ENCODE measurements at regions not wholly inside any gene's neighbourhood (a gene's known extent, or its start where the extent isn't known, plus 50 kb on each side); places are given as distances from the start of the nearest gene placed in this dataset.
"Not testable (repeated sequence)": the region's sequence is repeated elsewhere in the genome, so short reads cannot be mapped to it uniquely, and the experiment has no call there.

- DNase-seq (ENCODE audit: low read depth) = peak; percentile 27
Measured at GRCh38 chr4:75254745-75255144, 259.5 kb downstream of the RCHY1 start.

GRCh38 chr4:75253094-75253493 lies 261.1 kb downstream of the RCHY1 start:
- H3K4me3 ChIP-seq (ENCODE audit: control insufficient read depth, low read depth, low read length); DNase-seq (ENCODE audit: low read depth): not testable (repeated sequence)

More at GRCh38 chr4:75254745-75255144, 259.5 kb downstream of the RCHY1 start:
- TF ChIP-seq CTCF (conservative IDR thresholded peaks at IDR 0.05; ENCODE audit: control insufficient read depth, insufficient read depth, low read depth, low read length) = no peak
- H3K4me3 ChIP-seq (ENCODE audit: control insufficient read depth, low read depth, low read length) = no peak overlapping the region

GRCh38 chr4:75251547-75251946 lies 262.7 kb downstream of the RCHY1 start:
- TF ChIP-seq CTCF (conservative IDR thresholded peaks at IDR 0.05; ENCODE audit: control insufficient read depth, insufficient read depth, low read depth, low read length) = no peak
- DNase-seq (ENCODE audit: low read depth) = no peak
- H3K4me3 ChIP-seq (ENCODE audit: control insufficient read depth, low read depth, low read length) = no peak overlapping the region

GRCh38 chr4:75249739-75250138 lies 264.5 kb downstream of the RCHY1 start:
- no peak overlapping the region for H3K4me3 ChIP-seq (ENCODE audit: control insufficient read depth, low read depth, low read length)
- DNase-seq (ENCODE audit: low read depth) = no peak
- TF ChIP-seq CTCF (conservative IDR thresholded peaks at IDR 0.05; ENCODE audit: control insufficient read depth, insufficient read depth, low read depth, low read length) = no peak

GRCh38 chr4:75248770-75249407 lies 265.3 kb downstream of the RCHY1 start:
- TF ChIP-seq CTCF (conservative IDR thresholded peaks at IDR 0.05; ENCODE audit: control insufficient read depth, insufficient read depth, low read depth, low read length) = no peak
- no peak overlapping the region for H3K4me3 ChIP-seq (ENCODE audit: control insufficient read depth, low read depth, low read length)
- no peak for DNase-seq (ENCODE audit: low read depth)

- no peak overlapping the region for H3K4me3 ChIP-seq (ENCODE audit: control insufficient read depth, low read depth, low read length)
- DNase-seq (ENCODE audit: low read depth) = no peak
- TF ChIP-seq CTCF (conservative IDR thresholded peaks at IDR 0.05; ENCODE audit: control insufficient read depth, insufficient read depth, low read depth, low read length) = no peak
Measured at GRCh38 chr4:75244325-75244724, 269.9 kb downstream of the RCHY1 start.

GRCh38 chr4:75243570-75243969 lies 270.6 kb downstream of the RCHY1 start:
- no peak for TF ChIP-seq CTCF (conservative IDR thresholded peaks at IDR 0.05; ENCODE audit: control insufficient read depth, insufficient read depth, low read depth, low read length)
- no peak for DNase-seq (ENCODE audit: low read depth)
- no peak overlapping the region for H3K4me3 ChIP-seq (ENCODE audit: control insufficient read depth, low read depth, low read length)

Data from fibroblast of mammary gland (primary cell).